ENCODE measurements at regions not wholly inside any gene's neighbourhood (a gene's known extent, or its start where the extent isn't known, plus 50 kb on each side); places are given as distances from the start of the nearest gene placed in this dataset.
"Not testable (repeated sequence)": the region's sequence is repeated elsewhere in the genome, so short reads cannot be mapped to it uniquely, and the experiment has no call there.

DNA sequence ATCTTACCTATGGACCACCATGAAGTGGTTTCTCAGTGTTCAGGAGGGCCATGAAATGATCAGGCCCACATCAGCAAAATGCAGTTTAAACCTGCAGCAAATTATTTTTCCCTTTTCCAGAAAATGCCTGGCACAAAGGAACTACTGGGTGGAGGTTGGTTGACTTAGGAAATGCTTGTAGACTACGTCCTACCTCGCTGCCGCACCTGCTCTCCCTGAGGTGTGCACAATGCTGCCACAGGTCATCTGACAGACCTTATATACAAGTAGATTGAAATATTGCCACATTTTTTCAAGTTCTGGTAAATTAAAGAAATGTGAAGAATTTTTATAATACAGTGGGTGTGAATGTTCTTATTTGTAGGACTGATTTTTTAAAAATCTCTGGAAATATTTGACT, 166.7 kb upstream of the PDE4B start:
- TF ChIP-seq, protein P1, sequence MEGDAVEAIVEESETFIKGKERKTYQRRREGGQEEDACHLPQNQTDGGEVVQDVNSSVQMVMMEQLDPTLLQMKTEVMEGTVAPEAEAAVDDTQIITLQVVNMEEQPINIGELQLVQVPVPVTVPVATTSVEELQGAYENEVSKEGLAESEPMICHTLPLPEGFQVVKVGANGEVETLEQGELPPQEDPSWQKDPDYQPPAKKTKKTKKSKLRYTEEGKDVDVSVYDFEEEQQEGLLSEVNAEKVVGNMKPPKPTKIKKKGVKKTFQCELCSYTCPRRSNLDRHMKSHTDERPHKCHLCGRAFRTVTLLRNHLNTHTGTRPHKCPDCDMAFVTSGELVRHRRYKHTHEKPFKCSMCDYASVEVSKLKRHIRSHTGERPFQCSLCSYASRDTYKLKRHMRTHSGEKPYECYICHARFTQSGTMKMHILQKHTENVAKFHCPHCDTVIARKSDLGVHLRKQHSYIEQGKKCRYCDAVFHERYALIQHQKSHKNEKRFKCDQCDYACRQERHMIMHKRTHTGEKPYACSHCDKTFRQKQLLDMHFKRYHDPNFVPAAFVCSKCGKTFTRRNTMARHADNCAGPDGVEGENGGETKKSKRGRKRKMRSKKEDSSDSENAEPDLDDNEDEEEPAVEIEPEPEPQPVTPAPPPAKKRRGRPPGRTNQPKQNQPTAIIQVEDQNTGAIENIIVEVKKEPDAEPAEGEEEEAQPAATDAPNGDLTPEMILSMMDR (IDR thresholded peaks at IDR 0.05): no peak
- TF ChIP-seq POLR2A (IDR thresholded peaks at IDR 0.05): no peak
- DNase-seq (ENCODE audit: low spot score in 2 of 2): no peak
- WGBS, 2 donors: 90 to 93% methylated on average over 3 of the region's 3 CpGs
- intact Hi-C loops (cut with DNase I; ENCODE audit: low total_unique reads): no loop called here
- H3K4me3 ChIP-seq (ENCODE audit: low read depth, poor library complexity, severe bottlenecking): no peak overlapping the region

DNA sequence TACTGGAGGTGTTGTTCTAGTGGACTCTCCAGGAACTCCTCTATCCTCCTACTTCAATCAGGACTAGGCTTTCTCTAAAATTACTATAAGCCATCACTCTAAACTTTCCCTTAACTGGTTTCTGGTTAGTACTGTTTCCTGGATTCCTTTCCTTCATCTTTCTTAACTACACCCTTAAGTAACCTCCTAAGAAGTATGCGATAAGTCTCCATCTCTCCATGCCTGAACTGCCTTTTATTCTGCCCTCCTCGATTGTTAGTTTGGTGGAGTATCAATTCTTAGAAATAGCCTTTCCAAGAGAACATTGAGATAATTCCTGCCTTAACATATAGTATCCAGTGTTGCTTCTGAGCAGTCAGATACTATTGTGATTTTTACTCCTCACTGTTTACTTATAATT, 162.9 kb upstream of the PDE4B start:
- TF ChIP-seq, protein P1 (IDR thresholded peaks at IDR 0.05): no peak
- TF ChIP-seq POLR2A (IDR thresholded peaks at IDR 0.05): no peak
- H3K4me3 ChIP-seq (ENCODE audit: low read depth, poor library complexity, severe bottlenecking): no peak overlapping the region
- intact Hi-C loops (cut with DNase I; ENCODE audit: low total_unique reads): no loop called here
- DNase-seq (ENCODE audit: low spot score in 2 of 2): no peak
- WGBS, 2 donors: 95 to 97% methylated on average over 2 of the region's 2 CpGs

DNA sequence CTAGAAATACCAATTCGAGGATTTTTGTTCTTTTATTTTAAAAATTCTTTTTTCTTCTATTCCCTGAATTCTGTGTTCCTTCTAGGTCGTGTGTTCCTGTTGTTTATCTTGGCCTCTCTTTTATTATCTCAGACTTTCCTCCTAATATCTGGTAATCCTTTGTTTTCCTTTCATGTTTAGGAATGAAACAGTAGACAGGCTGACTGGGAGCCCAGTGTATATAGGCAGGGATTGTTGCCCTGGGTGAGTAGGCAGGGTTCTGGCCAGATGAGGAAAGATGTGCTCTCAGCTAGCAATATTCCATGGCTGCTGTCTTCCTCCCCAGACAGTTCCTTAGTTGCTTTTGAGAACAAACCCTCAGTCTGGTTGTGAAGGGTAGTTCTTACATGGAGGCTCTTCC, 161.8 kb upstream of the PDE4B start:
- 62 to 66% methylated on average over 2 of the region's 2 CpGs for WGBS, 2 donors
- no peak for DNase-seq (ENCODE audit: low spot score in 2 of 2)
- no peak overlapping the region for H3K4me3 ChIP-seq (ENCODE audit: low read depth, poor library complexity, severe bottlenecking)
- TF ChIP-seq POLR2A (IDR thresholded peaks at IDR 0.05): no peak
- TF ChIP-seq, protein P1 (IDR thresholded peaks at IDR 0.05): no peak
- intact Hi-C loops (cut with DNase I; ENCODE audit: low total_unique reads): no loop called here

DNA sequence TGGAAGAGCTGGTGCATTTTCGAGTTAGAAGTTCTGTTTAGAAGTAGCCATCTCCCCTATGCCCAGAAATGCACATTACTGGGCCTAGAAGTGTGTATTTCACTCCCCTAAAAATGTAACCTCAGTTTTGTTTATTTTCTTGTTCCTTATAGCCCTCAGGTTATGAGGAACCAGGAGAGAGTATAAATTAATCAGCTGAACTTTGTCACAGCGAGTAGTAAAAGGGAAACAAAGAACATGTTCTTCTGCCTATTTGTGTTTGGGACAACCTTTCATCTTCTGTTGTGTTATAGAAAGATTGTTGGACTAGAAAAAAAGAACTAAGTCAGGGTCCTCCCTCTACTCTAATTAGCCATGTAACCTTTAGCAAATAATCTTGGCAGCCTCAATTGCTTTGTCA, 160.5 kb upstream of the PDE4B start:
- intact Hi-C loops (cut with DNase I; ENCODE audit: low total_unique reads): no loop called here
- WGBS, 2 donors: 72 to 82% methylated on average over 2 of the region's 2 CpGs
- H3K4me3 ChIP-seq (ENCODE audit: low read depth, poor library complexity, severe bottlenecking): no peak overlapping the region
- no peak for TF ChIP-seq POLR2A (IDR thresholded peaks at IDR 0.05)
- TF ChIP-seq, protein P1 (IDR thresholded peaks at IDR 0.05): no peak
- DNase-seq (ENCODE audit: low spot score in 2 of 2): no peak

DNA sequence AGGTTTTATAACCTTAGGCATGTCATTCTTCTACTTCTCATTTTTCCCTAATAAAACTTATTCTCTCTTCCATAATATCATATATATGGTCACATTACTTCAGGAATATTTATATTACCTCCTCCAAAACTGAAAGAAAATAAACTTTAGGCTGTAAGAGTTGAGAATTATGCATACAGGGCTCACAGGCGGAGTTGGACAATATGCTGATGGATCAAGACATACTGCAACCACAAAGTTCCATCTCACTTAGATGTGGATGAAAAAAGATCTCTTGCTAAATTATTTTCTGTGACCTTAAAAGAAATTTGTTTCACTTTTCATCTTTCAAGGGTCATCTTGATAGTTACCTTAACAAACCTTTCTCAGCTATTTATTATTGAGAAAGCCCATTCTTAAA, 152.6 kb upstream of the PDE4B start:
- intact Hi-C loops (cut with DNase I; ENCODE audit: low total_unique reads): no loop called here
- TF ChIP-seq, protein P1 (IDR thresholded peaks at IDR 0.05): no peak
- no peak for TF ChIP-seq POLR2A (IDR thresholded peaks at IDR 0.05)
- WGBS, 2 donors: 98% methylated on average over 1 of the region's 1 CpG
- DNase-seq (ENCODE audit: low spot score in 2 of 2): no peak
- H3K4me3 ChIP-seq (ENCODE audit: low read depth, poor library complexity, severe bottlenecking): no peak overlapping the region

DNA sequence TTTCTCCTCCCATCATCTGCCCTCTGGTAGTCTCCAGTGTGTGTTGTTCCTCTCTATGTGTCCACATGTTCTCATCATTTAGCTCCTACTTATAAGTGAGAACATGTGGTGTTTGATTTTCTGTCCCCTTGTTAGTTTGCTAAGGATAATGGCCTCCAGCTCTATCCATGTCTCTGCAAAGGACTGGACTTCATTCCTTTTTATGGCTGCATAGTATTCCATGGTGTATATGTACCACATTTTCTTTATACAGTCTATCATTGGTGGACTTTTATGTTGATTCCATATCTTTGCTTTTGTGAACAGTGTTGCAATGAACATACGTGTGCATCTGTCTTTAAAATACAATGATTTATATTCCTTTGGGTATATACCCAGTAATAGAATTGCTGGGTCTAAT, 143.5 kb upstream of the PDE4B start:
- intact Hi-C loops (cut with DNase I; ENCODE audit: low total_unique reads); H3K4me3 ChIP-seq (ENCODE audit: low read depth, poor library complexity, severe bottlenecking); DNase-seq (ENCODE audit: low spot score in 2 of 2): not testable (repeated sequence)
- 94% methylated on average over 1 of the region's 1 CpG for WGBS, 2 donors

All from lower leg skin (tissue), 4 donors.